ENCODE measurements at regions not wholly inside any gene's neighbourhood (a gene's known extent, or its start where the extent isn't known, plus 50 kb on each side); places are given as distances from the start of the nearest gene placed in this dataset.
"Not testable (repeated sequence)": the region's sequence is repeated elsewhere in the genome, so short reads cannot be mapped to it uniquely, and the experiment has no call there.

- H3K36me3 Mint-ChIP-seq (ENCODE audit: low read depth): no peaks in the 10 kb centered on the region
- no peak for ATAC-seq
- no peaks in the 10 kb centered on the region for H3K9me3 ChIP-seq (ENCODE audit: control insufficient read depth, low read length, poor library complexity, severe bottlenecking)
- DNase-seq: no peak
- no peak overlapping the region for H3K4me3 Mint-ChIP-seq
- peaks cover 29% of the 10 kb centered on the region for H3K27me3 Mint-ChIP-seq
- H3K27ac Mint-ChIP-seq: no peak overlapping the region
- peaks cover 4% of the 10 kb centered on the region for H3K4me1 Mint-ChIP-seq
Observed at GRCh38 chr14:35969310-35969709, 143.2 kb downstream of the BRMS1L start.

- no peak for DNase-seq
- Mint-ChIP-seq H3K4me1 (no peaks in the 10 kb centered on the region), H3K36me3 (ENCODE audit: low read depth) (no peaks in the 10 kb centered on the region), H3K4me3 (no peak overlapping the region), H3K27ac (no peak overlapping the region), H3K27me3 (peaks cover 21% of the 10 kb centered on the region)
- ATAC-seq: no peak
- no peaks in the 10 kb centered on the region for H3K9me3 ChIP-seq (ENCODE audit: control insufficient read depth, low read length, poor library complexity, severe bottlenecking)
Observed at GRCh38 chr14:35965400-35965799, 139.3 kb downstream of the BRMS1L start.

- ATAC-seq (no peak), DNase-seq (no peak)
- Mint-ChIP-seq H3K27me3 (peaks cover 15% of the 10 kb centered on the region), H3K4me1 (no peaks in the 10 kb centered on the region), H3K4me3 (no peak overlapping the region), H3K36me3 (ENCODE audit: low read depth) (no peaks in the 10 kb centered on the region), H3K27ac (no peak overlapping the region)
- H3K9me3 ChIP-seq (ENCODE audit: control insufficient read depth, low read length, poor library complexity, severe bottlenecking): no peaks in the 10 kb centered on the region
Observed at GRCh38 chr14:35964697-35965286, 138.7 kb downstream of the BRMS1L start.

- Mint-ChIP-seq H3K27me3 (no peaks in the 10 kb centered on the region), H3K4me1 (no peaks in the 10 kb centered on the region), H3K4me3 (no peak overlapping the region), H3K27ac (no peak overlapping the region), H3K36me3 (ENCODE audit: low read depth) (no peaks in the 10 kb centered on the region)
- H3K9me3 ChIP-seq (ENCODE audit: control insufficient read depth, low read length, poor library complexity, severe bottlenecking): no peaks in the 10 kb centered on the region
- ATAC-seq: no peak
- DNase-seq: no peak
Observed at GRCh38 chr14:35963209-35963608, 137.1 kb downstream of the BRMS1L start.

- no peak overlapping the region for H3K27ac Mint-ChIP-seq
- no peaks in the 10 kb centered on the region for H3K9me3 ChIP-seq (ENCODE audit: control insufficient read depth, low read length, poor library complexity, severe bottlenecking)
Observed at GRCh38 chr14:35961697-35962274, 135.6 kb downstream of the BRMS1L start.

GRCh38 chr14:35959835-35960234 is 133.7 kb downstream of the BRMS1L start:
- H3K9me3 ChIP-seq (ENCODE audit: control insufficient read depth, low read length, poor library complexity, severe bottlenecking): no peaks in the 10 kb centered on the region
- DNase-seq: no peak
- peaks cover 10% of the 10 kb centered on the region for H3K27me3 Mint-ChIP-seq
- no peak overlapping the region for H3K4me3 Mint-ChIP-seq
- ATAC-seq: no peak
- no peaks in the 10 kb centered on the region for H3K4me1 Mint-ChIP-seq
- no peaks in the 10 kb centered on the region for H3K36me3 Mint-ChIP-seq (ENCODE audit: low read depth)
- no peak overlapping the region for H3K27ac Mint-ChIP-seq

More at GRCh38 chr14:35961697-35962274, 135.6 kb downstream of the BRMS1L start:
- DNase-seq: no peak
- Mint-ChIP-seq H3K27me3 (peaks cover under 1% of the 10 kb centered on the region), H3K4me1 (no peaks in the 10 kb centered on the region), H3K4me3 (no peak overlapping the region), H3K36me3 (ENCODE audit: low read depth) (no peaks in the 10 kb centered on the region)
- ATAC-seq: no peak

- H3K9me3 ChIP-seq (ENCODE audit: control insufficient read depth, low read length, poor library complexity, severe bottlenecking): no peaks in the 10 kb centered on the region
- Mint-ChIP-seq H3K36me3 (ENCODE audit: low read depth) (no peaks in the 10 kb centered on the region), H3K4me1 (no peaks in the 10 kb centered on the region), H3K4me3 (no peak overlapping the region), H3K27me3 (peaks cover 10% of the 10 kb centered on the region), H3K27ac (no peak overlapping the region)
- DNase-seq (no peak), ATAC-seq (no peak)
Observed at GRCh38 chr14:35958499-35958898, 132.4 kb downstream of the BRMS1L start.

- Mint-ChIP-seq H3K36me3 (ENCODE audit: low read depth) (no peaks in the 10 kb centered on the region), H3K27ac (no peak overlapping the region), H3K4me3 (no peak overlapping the region), H3K27me3 (peaks cover 10% of the 10 kb centered on the region), H3K4me1 (no peaks in the 10 kb centered on the region)
- no peak for DNase-seq
- ATAC-seq: no peak
- no peaks in the 10 kb centered on the region for H3K9me3 ChIP-seq (ENCODE audit: control insufficient read depth, low read length, poor library complexity, severe bottlenecking)
Observed at GRCh38 chr14:35956376-35957085, 130.4 kb downstream of the BRMS1L start.

- H3K4me3 Mint-ChIP-seq: no peak overlapping the region
- no peak overlapping the region for H3K27ac Mint-ChIP-seq
Observed at GRCh38 chr14:35952584-35952983, 126.4 kb downstream of the BRMS1L start.

GRCh38 chr14:35949920-35950513 is 123.9 kb downstream of the BRMS1L start:
- Mint-ChIP-seq H3K27ac (no peak overlapping the region), H3K27me3 (peaks cover 6% of the 10 kb centered on the region), H3K36me3 (ENCODE audit: low read depth) (peaks cover 3% of the 10 kb centered on the region), H3K4me1 (no peaks in the 10 kb centered on the region), H3K4me3 (no peak overlapping the region)
- DNase-seq: no peak
- H3K9me3 ChIP-seq (ENCODE audit: control insufficient read depth, low read length, poor library complexity, severe bottlenecking): peaks cover under 1% of the 10 kb centered on the region
- ATAC-seq: no peak

More at GRCh38 chr14:35952584-35952983, 126.4 kb downstream of the BRMS1L start:
- H3K4me1 Mint-ChIP-seq: no peaks in the 10 kb centered on the region
- ATAC-seq (no peak), DNase-seq (no peak)
- H3K36me3 Mint-ChIP-seq (ENCODE audit: low read depth): peaks cover 3% of the 10 kb centered on the region
- H3K27me3 Mint-ChIP-seq: peaks cover 16% of the 10 kb centered on the region
- H3K9me3 ChIP-seq (ENCODE audit: control insufficient read depth, low read length, poor library complexity, severe bottlenecking): no peaks in the 10 kb centered on the region

GRCh38 chr14:35947983-35948382 is 121.8 kb downstream of the BRMS1L start:
- not testable (repeated sequence) for H3K36me3 Mint-ChIP-seq (ENCODE audit: low read depth); DNase-seq; H3K9me3 ChIP-seq (ENCODE audit: control insufficient read depth, low read length, poor library complexity, severe bottlenecking); ATAC-seq; H3K27ac Mint-ChIP-seq; H3K4me3 Mint-ChIP-seq; H3K4me1 Mint-ChIP-seq; H3K27me3 Mint-ChIP-seq

- H3K9me3 ChIP-seq (ENCODE audit: control insufficient read depth, low read length, poor library complexity, severe bottlenecking): peaks cover 3% of the 10 kb centered on the region
- Mint-ChIP-seq H3K4me3 (no peak overlapping the region), H3K27ac (no peak overlapping the region), H3K27me3 (no peaks in the 10 kb centered on the region), H3K4me1 (peaks cover 4% of the 10 kb centered on the region), H3K36me3 (ENCODE audit: low read depth) (peaks cover 3% of the 10 kb centered on the region)
- DNase-seq (no peak), ATAC-seq (no peak)
Observed at GRCh38 chr14:35944847-35945246, 118.7 kb downstream of the BRMS1L start.

GRCh38 chr14:35940291-35940690 is 114.2 kb downstream of the BRMS1L start:
- H3K4me3 Mint-ChIP-seq: peak overlapping the region; percentile 7
- H3K4me1 Mint-ChIP-seq: peaks cover 4% of the 10 kb centered on the region
- no peak overlapping the region for H3K27ac Mint-ChIP-seq
- DNase-seq (no peak), ATAC-seq (no peak)
- H3K9me3 ChIP-seq (ENCODE audit: control insufficient read depth, low read length, poor library complexity, severe bottlenecking): peaks cover 3% of the 10 kb centered on the region
- H3K27me3 Mint-ChIP-seq: no peaks in the 10 kb centered on the region
- H3K36me3 Mint-ChIP-seq (ENCODE audit: low read depth): no peaks in the 10 kb centered on the region

Data from T-helper 17 cell (primary cell).